ENCODE measurements at regions not wholly inside any gene's neighbourhood (a gene's known extent, or its start where the extent isn't known, plus 50 kb on each side); places are given as distances from the start of the nearest gene placed in this dataset.

DNA sequence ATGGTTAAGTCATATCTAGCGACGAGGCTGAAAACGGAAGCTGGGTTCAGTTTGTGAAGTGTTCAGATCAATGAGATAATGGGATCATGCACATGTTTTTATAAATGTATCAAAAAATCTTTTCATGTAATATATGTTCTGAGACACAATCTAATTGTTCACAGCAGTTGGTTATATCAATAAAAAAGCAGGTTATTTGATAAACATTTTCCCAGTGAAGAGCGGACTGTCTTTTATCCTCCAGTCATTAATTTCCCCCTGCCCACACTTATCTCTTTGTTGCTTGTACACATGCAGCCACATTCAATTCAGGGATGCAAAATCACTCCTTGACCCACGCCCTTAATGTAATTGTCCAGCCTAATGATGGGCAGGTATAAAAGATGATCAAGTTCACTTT lies 563.1 kb downstream of the INHBA start:
- TF ChIP-seq ZBTB7A (IDR thresholded peaks at IDR 0.05; ENCODE audit: low read depth): no peak

DNA sequence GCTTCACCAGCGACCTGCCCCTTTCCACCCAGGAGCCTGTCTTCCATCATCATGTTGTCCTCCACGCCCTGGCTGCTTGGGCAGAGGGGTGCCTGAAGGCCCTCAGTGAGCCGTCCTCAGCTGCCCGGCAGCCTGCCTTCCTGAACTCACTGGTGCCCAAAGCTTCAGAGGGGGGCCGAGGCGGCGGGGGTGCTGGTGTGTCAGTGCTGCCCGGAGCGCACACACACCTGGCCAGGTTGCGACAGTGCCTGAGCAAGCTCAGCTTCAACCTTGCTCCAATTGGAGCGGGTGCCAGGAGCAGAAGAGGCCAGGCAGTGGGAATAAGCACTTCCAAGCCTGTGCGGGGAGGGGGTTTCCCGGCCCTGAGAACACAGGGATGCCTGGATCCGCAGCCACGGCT lies 566.3 kb downstream of the INHBA start:
- TF ChIP-seq, protein P1, sequence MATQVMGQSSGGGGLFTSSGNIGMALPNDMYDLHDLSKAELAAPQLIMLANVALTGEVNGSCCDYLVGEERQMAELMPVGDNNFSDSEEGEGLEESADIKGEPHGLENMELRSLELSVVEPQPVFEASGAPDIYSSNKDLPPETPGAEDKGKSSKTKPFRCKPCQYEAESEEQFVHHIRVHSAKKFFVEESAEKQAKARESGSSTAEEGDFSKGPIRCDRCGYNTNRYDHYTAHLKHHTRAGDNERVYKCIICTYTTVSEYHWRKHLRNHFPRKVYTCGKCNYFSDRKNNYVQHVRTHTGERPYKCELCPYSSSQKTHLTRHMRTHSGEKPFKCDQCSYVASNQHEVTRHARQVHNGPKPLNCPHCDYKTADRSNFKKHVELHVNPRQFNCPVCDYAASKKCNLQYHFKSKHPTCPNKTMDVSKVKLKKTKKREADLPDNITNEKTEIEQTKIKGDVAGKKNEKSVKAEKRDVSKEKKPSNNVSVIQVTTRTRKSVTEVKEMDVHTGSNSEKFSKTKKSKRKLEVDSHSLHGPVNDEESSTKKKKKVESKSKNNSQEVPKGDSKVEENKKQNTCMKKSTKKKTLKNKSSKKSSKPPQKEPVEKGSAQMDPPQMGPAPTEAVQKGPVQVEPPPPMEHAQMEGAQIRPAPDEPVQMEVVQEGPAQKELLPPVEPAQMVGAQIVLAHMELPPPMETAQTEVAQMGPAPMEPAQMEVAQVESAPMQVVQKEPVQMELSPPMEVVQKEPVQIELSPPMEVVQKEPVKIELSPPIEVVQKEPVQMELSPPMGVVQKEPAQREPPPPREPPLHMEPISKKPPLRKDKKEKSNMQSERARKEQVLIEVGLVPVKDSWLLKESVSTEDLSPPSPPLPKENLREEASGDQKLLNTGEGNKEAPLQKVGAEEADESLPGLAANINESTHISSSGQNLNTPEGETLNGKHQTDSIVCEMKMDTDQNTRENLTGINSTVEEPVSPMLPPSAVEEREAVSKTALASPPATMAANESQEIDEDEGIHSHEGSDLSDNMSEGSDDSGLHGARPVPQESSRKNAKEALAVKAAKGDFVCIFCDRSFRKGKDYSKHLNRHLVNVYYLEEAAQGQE (IDR thresholded peaks at IDR 0.05; ENCODE audit: low read depth): no peak
- TF ChIP-seq EP300 (IDR thresholded peaks at IDR 0.05; ENCODE audit: borderline replicate concordance) (no peak), TEAD4 (IDR thresholded peaks at IDR 0.05) (no peak), RAD21 (IDR thresholded peaks at IDR 0.05; ENCODE audit: low read depth) (no peak), CREB1 (IDR thresholded peaks at IDR 0.05; ENCODE audit: low read depth) (no peak), TCF12 (IDR thresholded peaks at IDR 0.05; ENCODE audit: low read depth) (no peak), CEBPB (IDR thresholded peaks at IDR 0.05) (no peak), YY1 (IDR thresholded peaks at IDR 0.05; ENCODE audit: low read depth) (no peak), NFIC (IDR thresholded peaks at IDR 0.05) (no peak)
- TF ChIP-seq, protein P2, sequence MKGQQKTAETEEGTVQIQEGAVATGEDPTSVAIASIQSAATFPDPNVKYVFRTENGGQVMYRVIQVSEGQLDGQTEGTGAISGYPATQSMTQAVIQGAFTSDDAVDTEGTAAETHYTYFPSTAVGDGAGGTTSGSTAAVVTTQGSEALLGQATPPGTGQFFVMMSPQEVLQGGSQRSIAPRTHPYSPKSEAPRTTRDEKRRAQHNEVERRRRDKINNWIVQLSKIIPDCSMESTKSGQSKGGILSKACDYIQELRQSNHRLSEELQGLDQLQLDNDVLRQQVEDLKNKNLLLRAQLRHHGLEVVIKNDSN (IDR thresholded peaks at IDR 0.05): no peak

GRCh38 chr7:41135511-41135910 lies 567.4 kb downstream of the INHBA start:
- no peak for TF ChIP-seq CEBPB (IDR thresholded peaks at IDR 0.05)

GRCh38 chr7:41134300-41135255 lies 568.3 kb downstream of the INHBA start:
- TF ChIP-seq RAD21 (IDR thresholded peaks at IDR 0.05; ENCODE audit: low read depth) (no peak), NFIC (IDR thresholded peaks at IDR 0.05) (no peak), TEAD4 (IDR thresholded peaks at IDR 0.05) (no peak), TAF1 (IDR thresholded peaks at IDR 0.05; ENCODE audit: low read depth) (no peak), FOXM1 (IDR thresholded peaks at IDR 0.05; ENCODE audit: borderline replicate concordance, low read depth) (no peak), TCF12 (IDR thresholded peaks at IDR 0.05; ENCODE audit: low read depth) (no peak)
- TF ChIP-seq, protein P1 (IDR thresholded peaks at IDR 0.05; ENCODE audit: low read depth): no peak
- TF ChIP-seq, protein P2 (IDR thresholded peaks at IDR 0.05): no peak

- TF ChIP-seq EGR1 (IDR thresholded peaks at IDR 0.05) (no peak), RAD21 (IDR thresholded peaks at IDR 0.05; ENCODE audit: low read depth) (no peak), TCF12 (IDR thresholded peaks at IDR 0.05; ENCODE audit: low read depth) (no peak), NFIC (IDR thresholded peaks at IDR 0.05) (no peak), CEBPB (IDR thresholded peaks at IDR 0.05) (no peak), TEAD4 (IDR thresholded peaks at IDR 0.05) (no peak), EP300 (IDR thresholded peaks at IDR 0.05; ENCODE audit: borderline replicate concordance) (no peak), ZBTB7A (IDR thresholded peaks at IDR 0.05; ENCODE audit: low read depth) (no peak)
- TF ChIP-seq, protein P3, sequence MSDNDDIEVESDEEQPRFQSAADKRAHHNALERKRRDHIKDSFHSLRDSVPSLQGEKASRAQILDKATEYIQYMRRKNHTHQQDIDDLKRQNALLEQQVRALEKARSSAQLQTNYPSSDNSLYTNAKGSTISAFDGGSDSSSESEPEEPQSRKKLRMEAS (IDR thresholded peaks at IDR 0.05): no peak
Measured at GRCh38 chr7:41133690-41134299, 569.1 kb downstream of the INHBA start.

DNA sequence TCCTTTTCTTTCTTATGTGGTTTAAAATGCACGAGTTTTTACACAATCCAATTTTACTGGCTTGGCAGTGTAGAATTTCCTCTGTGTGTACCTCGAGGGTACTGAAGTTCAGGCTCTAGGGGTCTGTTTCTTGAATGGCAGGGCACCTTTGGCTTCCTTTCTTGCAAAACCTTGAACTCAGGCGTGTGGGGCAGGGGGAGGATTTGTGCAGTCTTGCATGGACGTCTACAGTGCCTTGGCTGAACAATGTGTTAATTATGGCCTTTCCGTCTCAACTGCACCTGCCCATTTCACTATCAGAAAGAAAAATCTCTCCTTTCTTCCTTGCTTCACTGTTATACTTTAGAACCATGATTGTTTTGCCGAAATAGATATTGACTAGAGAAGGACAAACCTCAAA lies 570.9 kb downstream of the INHBA start:
- no peak for TF ChIP-seq YY1 (IDR thresholded peaks at IDR 0.05; ENCODE audit: low read depth)
- no peak for TF ChIP-seq CREB1 (IDR thresholded peaks at IDR 0.05; ENCODE audit: low read depth)
- no peak for TF ChIP-seq TCF12 (IDR thresholded peaks at IDR 0.05; ENCODE audit: low read depth)
- TF ChIP-seq RAD21 (IDR thresholded peaks at IDR 0.05; ENCODE audit: low read depth): no peak
- TF ChIP-seq NFIC (IDR thresholded peaks at IDR 0.05): no peak
- no peak for TF ChIP-seq EP300 (IDR thresholded peaks at IDR 0.05; ENCODE audit: borderline replicate concordance)
- TF ChIP-seq, protein P3 (IDR thresholded peaks at IDR 0.05): no peak
- TF ChIP-seq FOXM1 (IDR thresholded peaks at IDR 0.05; ENCODE audit: borderline replicate concordance, low read depth): no peak
- TF ChIP-seq, protein P1 (IDR thresholded peaks at IDR 0.05; ENCODE audit: low read depth): no peak
- TF ChIP-seq ZBTB7A (IDR thresholded peaks at IDR 0.05; ENCODE audit: low read depth): no peak
- no peak for TF ChIP-seq TAF1 (IDR thresholded peaks at IDR 0.05; ENCODE audit: low read depth)
- TF ChIP-seq, protein P2 (IDR thresholded peaks at IDR 0.05): no peak
- no peak for TF ChIP-seq TEAD4 (IDR thresholded peaks at IDR 0.05)
- no peak for TF ChIP-seq EGR1 (IDR thresholded peaks at IDR 0.05)
- no peak for TF ChIP-seq CEBPB (IDR thresholded peaks at IDR 0.05)

Measured in Ishikawa (cell line).